HEK293T (cell line): ENCODE measurements at regions not wholly inside any gene's neighbourhood (a gene's known extent, or its start where the extent isn't known, plus 50 kb on each side); places are given as distances from the start of the nearest gene placed in this dataset.

ENCODE experiments used
- CTCF ChIA-PET: fragments of 350-600 bp; formaldehyde crosslinking; extraction: SDS; loops from one replicate; lab custom pipeline; 2021; ENCODE audit warnings: antibody characterized with exemption, inconsistent platforms; lab: Yijun Ruan, JAX
- POLR2A ChIA-PET: fragments of 350-600 bp; formaldehyde crosslinking; extraction: SDS; loops from one replicate; lab custom pipeline; 2020; ENCODE audit warnings: antibody characterized with exemption, inconsistent platforms; lab: Yijun Ruan, JAX
- DNase-seq: peaks from one replicate; pipeline ENCODE4 v3.0.0; 2012; ENCODE audit warnings: mixed read lengths; ENCODE audit errors: extremely low spot score
- ARNT ChIP-seq: fragments of 450-650 bp; IDR thresholded peaks from 2 replicates; pipeline ENCODE4 v1.6.1; 2017; ENCODE audit warnings: mild to moderate bottlenecking
- BHLHE40 ChIP-seq: fragments of 450-650 bp; IDR thresholded peaks from 2 replicates; pipeline ENCODE4 v1.6.1; 2016; ENCODE audit warnings: mild to moderate bottlenecking, moderate library complexity, borderline replicate concordance
- CTBP1 ChIP-seq: fragments of 450-650 bp; IDR thresholded peaks from 2 replicates; pipeline ENCODE4 v1.6.1; 2016; ENCODE audit warnings: borderline replicate concordance
- ELF4 ChIP-seq: fragments of 450-650 bp; IDR thresholded peaks from 2 replicates; pipeline ENCODE4 v1.6.1; 2017; ENCODE audit warnings: antibody characterized with exemption
- FOXA1 ChIP-seq: fragments of 450-650 bp; IDR thresholded peaks from 2 replicates; pipeline ENCODE4 v1.6.1; 2016; ENCODE audit warnings: mild to moderate bottlenecking
- FOXK2 ChIP-seq: fragments of 450-650 bp; IDR thresholded peaks from 2 replicates; pipeline ENCODE4 v1.6.1; 2016; ENCODE audit warnings: mild to moderate bottlenecking
- FOXM1 ChIP-seq: fragments of 450-650 bp; IDR thresholded peaks from 2 replicates; pipeline ENCODE4 v1.6.1; 2017; ENCODE audit warnings: mild to moderate bottlenecking, borderline replicate concordance
- HDGF ChIP-seq: fragments of 450-650 bp; IDR thresholded peaks from 2 replicates; pipeline ENCODE4 v1.6.1; 2017; ENCODE audit warnings: antibody characterized with exemption, borderline replicate concordance
- L3MBTL2 ChIP-seq: fragments of 450-650 bp; conservative IDR thresholded peaks from 2 replicates; pipeline ENCODE4 v1.6.1; 2016; ENCODE audit warnings: mild to moderate bottlenecking
- LEF1 ChIP-seq: fragments of 450-650 bp; IDR thresholded peaks from 2 replicates; pipeline ENCODE4 v1.6.1; 2017; ENCODE audit warnings: mild to moderate bottlenecking, borderline replicate concordance
- NFRKB ChIP-seq: fragments of 450-650 bp; IDR thresholded peaks from 2 replicates; pipeline ENCODE4 v1.6.1; 2016; ENCODE audit warnings: mild to moderate bottlenecking, moderate library complexity
- PKNOX1 ChIP-seq: fragments of 450-650 bp; IDR thresholded peaks from 2 replicates; pipeline ENCODE4 v1.6.1; 2016
- SP1 ChIP-seq: fragments of 450-650 bp; IDR thresholded peaks from 2 replicates; pipeline ENCODE4 v1.6.1; 2017
- SUZ12 ChIP-seq: fragments of 450-650 bp; IDR thresholded peaks from 2 replicates; pipeline ENCODE4 v1.6.1; 2016; ENCODE audit warnings: mild to moderate bottlenecking
- TARDBP ChIP-seq: fragments of 450-650 bp; IDR thresholded peaks from 2 replicates; pipeline ENCODE4 v1.6.1; 2016
- ZNF384 ChIP-seq: fragments of 450-650 bp; IDR thresholded peaks from 2 replicates; pipeline ENCODE4 v1.6.1; 2016

- CTCF ChIA-PET: no interaction called here
- DNase-seq: no peak
- TF ChIP-seq PKNOX1 (no peak), L3MBTL2 (no peak), SP1 (no peak), FOXA1 (no peak), TARDBP (no peak), SUZ12 (no peak), NFRKB (no peak), BHLHE40 (no peak), ARNT (no peak), CTBP1 (no peak), ZNF384 (no peak), HDGF (no peak), ELF4 (no peak), FOXM1 (no peak), FOXK2 (no peak)
- POLR2A ChIA-PET: no interaction called here
These were observed 153.2 kb upstream of the SLC13A1 start for GRCh38 chr7:123352973-123353372.

- ChIA-PET CTCF (no interaction called here), POLR2A (no interaction called here)
- TF ChIP-seq LEF1: no peak
- TF ChIP-seq TARDBP: no peak
- DNase-seq: no peak
These were observed 152.0 kb upstream of the SLC13A1 start for GRCh38 chr7:123351516-123352505.

GRCh38 chr7:123351027-123351426 is 151.3 kb upstream of the SLC13A1 start:
- POLR2A ChIA-PET: no interaction called here
- CTCF ChIA-PET: no interaction called here

GRCh38 chr7:123348690-123349089 is 148.9 kb upstream of the SLC13A1 start:
- POLR2A ChIA-PET: no interaction called here

More at GRCh38 chr7:123351027-123351426, 151.3 kb upstream of the SLC13A1 start:
- DNase-seq: no peak
- TF ChIP-seq SUZ12: no peak
- TF ChIP-seq FOXA1: no peak
- TF ChIP-seq FOXK2: no peak
- no peak for TF ChIP-seq NFRKB
- no peak for TF ChIP-seq HDGF

GRCh38 chr7:123346766-123347165 is 147.0 kb upstream of the SLC13A1 start:
- TF ChIP-seq PKNOX1 (no peak), SP1 (no peak), ARNT (no peak), FOXM1 (no peak), HDGF (no peak), SUZ12 (no peak), FOXA1 (no peak)
- ChIA-PET POLR2A (no interaction called here), CTCF (no interaction called here)
- no peak for DNase-seq

More at GRCh38 chr7:123348690-123349089, 148.9 kb upstream of the SLC13A1 start:
- TF ChIP-seq ZNF384: no peak
- TF ChIP-seq ARNT: no peak
- TF ChIP-seq FOXM1: no peak
- TF ChIP-seq SP1: no peak
- no peak for TF ChIP-seq FOXK2
- TF ChIP-seq CTBP1: no peak
- TF ChIP-seq L3MBTL2: no peak
- no peak for TF ChIP-seq SUZ12
- TF ChIP-seq PKNOX1: no peak
- TF ChIP-seq FOXA1: no peak
- no peak for TF ChIP-seq ELF4
- TF ChIP-seq LEF1: no peak
- TF ChIP-seq BHLHE40: no peak
- TF ChIP-seq TARDBP: no peak
- no peak for TF ChIP-seq HDGF
- no peak for DNase-seq
- CTCF ChIA-PET: no interaction called here

GRCh38 chr7:123343611-123344010 is 143.8 kb upstream of the SLC13A1 start:
- ChIA-PET POLR2A (no interaction called here), CTCF (no interaction called here)
- TF ChIP-seq L3MBTL2: no peak
- TF ChIP-seq CTBP1: no peak
- TF ChIP-seq TARDBP: no peak
- TF ChIP-seq SP1: no peak
- TF ChIP-seq HDGF: no peak
- TF ChIP-seq ARNT: no peak
- no peak for TF ChIP-seq FOXM1
- no peak for TF ChIP-seq PKNOX1
- no peak for TF ChIP-seq LEF1
- no peak for TF ChIP-seq SUZ12
- TF ChIP-seq NFRKB: no peak
- TF ChIP-seq FOXA1: no peak
- TF ChIP-seq BHLHE40: no peak
- no peak for TF ChIP-seq ELF4
- no peak for TF ChIP-seq FOXK2
- TF ChIP-seq ZNF384: no peak
- DNase-seq: no peak
